HG03575 (cell line): ENCODE measurements at regions not wholly inside any gene's neighbourhood (a gene's known extent, or its start where the extent isn't known, plus 50 kb on each side); places are given as distances from the start of the nearest gene placed in this dataset.

Experiments
- ATAC-seq: cut with Tn5 transposase; IDR thresholded peaks from one replicate; pipeline ENCODE4 v1.9.1; 2021; ENCODE audit not compliant: unreplicated experiment, insufficient number of reproducible peaks, low FRiP score; ENCODE audit errors: extremely low read depth

- no peak for ATAC-seq
Observed at GRCh38 chr1:98268316-98268715, 347.5 kb upstream of the DPYD start.

- ATAC-seq: no peak
Observed at GRCh38 chr1:98267423-98267822, 346.6 kb upstream of the DPYD start.

- no peak for ATAC-seq
Observed at GRCh38 chr1:98264727-98265126, 343.9 kb upstream of the DPYD start.

GRCh38 chr1:98260839-98261238 is 340.0 kb upstream of the DPYD start:
- ATAC-seq: no peak

- ATAC-seq: no peak
Observed at GRCh38 chr1:98260412-98260811, 339.6 kb upstream of the DPYD start.

GRCh38 chr1:98256700-98257099 is 335.9 kb upstream of the DPYD start:
- ATAC-seq: no peak

- ATAC-seq: no peak
Observed at GRCh38 chr1:98253145-98253544, 332.3 kb upstream of the DPYD start.

- no peak for ATAC-seq
Observed at GRCh38 chr1:98251497-98251896, 330.7 kb upstream of the DPYD start.

- no peak for ATAC-seq
Observed at GRCh38 chr1:98232678-98233077, 311.8 kb upstream of the DPYD start.

- ATAC-seq: no peak
Observed at GRCh38 chr1:98222706-98223105, 301.9 kb upstream of the DPYD start.

GRCh38 chr1:98221923-98222322 is 301.1 kb upstream of the DPYD start:
- ATAC-seq: no peak

GRCh38 chr1:98217601-98218000 is 296.8 kb upstream of the DPYD start:
- no peak for ATAC-seq

GRCh38 chr1:98216304-98216703 is 295.5 kb upstream of the DPYD start:
- no peak for ATAC-seq

- no peak for ATAC-seq
Observed at GRCh38 chr1:98211271-98211845, 290.5 kb upstream of the DPYD start.

- no peak for ATAC-seq
Observed at GRCh38 chr1:98210563-98210962, 289.7 kb upstream of the DPYD start.

- no peak for ATAC-seq
Observed at GRCh38 chr1:98210064-98210463, 289.2 kb upstream of the DPYD start.

- no peak for ATAC-seq
Observed at GRCh38 chr1:98205291-98206017, 284.6 kb upstream of the DPYD start.

- ATAC-seq: no peak
Observed at GRCh38 chr1:98203466-98203865, 282.6 kb upstream of the DPYD start.

GRCh38 chr1:98201666-98202081 is 280.8 kb upstream of the DPYD start:
- ATAC-seq: no peak

GRCh38 chr1:98197356-98197755 is 276.5 kb upstream of the DPYD start:
- ATAC-seq: no peak

- no peak for ATAC-seq
Observed at GRCh38 chr1:98196012-98196411, 275.2 kb upstream of the DPYD start.
